DND-41 (cell line): ENCODE measurements at regions not wholly inside any gene's neighbourhood (a gene's known extent, or its start where the extent isn't known, plus 50 kb on each side); places are given as distances from the start of the nearest gene placed in this dataset.

ENCODE experiments used
- ATAC-seq: fragments of 200-7000 bp; cut with Tn5 transposase; 3 replicates; pipeline ENCODE4 v1.9.1; 2021; ENCODE audit warnings: low read depth; ENCODE audit not compliant: insufficient read depth
- DNase-seq: peaks from one replicate; pipeline ENCODE4 v3.0.0-alpha.2; 2020
- H2AFZ ChIP-seq: 2 replicates; pipeline ENCODE4 v1.6.0; 2012; ENCODE audit warnings: low read depth, low read length
- H3K27ac ChIP-seq: 2 replicates; pipeline ENCODE4 v1.5.1; 2012; ENCODE audit warnings: low read length, inconsistent platforms
- H3K27me3 ChIP-seq: fragments of 200-600 bp; sonication (generic); 2 replicates; pipeline ENCODE4 v1.6.0; 2012; ENCODE audit warnings: low read length, mild to moderate bottlenecking, inconsistent platforms; ENCODE audit not compliant: insufficient read depth, poor library complexity
- H3K36me3 ChIP-seq: 2 replicates; pipeline ENCODE4 v1.5.1; 2012; ENCODE audit warnings: low read length, inconsistent platforms; ENCODE audit not compliant: insufficient read depth
- H3K4me1 ChIP-seq: 2 replicates; pipeline ENCODE4 v1.5.1; 2012; ENCODE audit warnings: mild to moderate bottlenecking, low read length; ENCODE audit not compliant: insufficient read depth
- H3K4me2 ChIP-seq: 2 replicates; pipeline ENCODE4 v1.6.0; 2012; ENCODE audit warnings: mild to moderate bottlenecking, moderate library complexity, low read length, inconsistent platforms; ENCODE audit not compliant: insufficient read depth
- H3K4me3 ChIP-seq, 2 experiments: fragments of 200-600 bp in 1 of 2; shearing (Covaris generic) in 1 of 2; 2 replicates each; pipeline ENCODE4 v1.5.1; 2012 to 2016; ENCODE audit warnings: inconsistent platforms in 2 of 2, low read length in 2 of 2, mild to moderate bottlenecking in 2 of 2, low read depth in 1 of 2, moderate library complexity in 1 of 2
- H3K79me2 ChIP-seq: 2 replicates; pipeline ENCODE4 v1.6.0; 2012; ENCODE audit warnings: low read length, inconsistent platforms; ENCODE audit not compliant: insufficient read depth
- H3K9ac ChIP-seq: 2 replicates; pipeline ENCODE4 v1.6.0; 2012; ENCODE audit warnings: low read depth, mild to moderate bottlenecking, inconsistent platforms, low read length, moderate library complexity
- H3K9me3 ChIP-seq: 2 replicates; pipeline ENCODE4 v1.5.1; 2012; ENCODE audit warnings: low read length, moderate library complexity, mild to moderate bottlenecking, inconsistent platforms; ENCODE audit not compliant: insufficient read depth, severe bottlenecking
- H4K20me1 ChIP-seq: 2 replicates; pipeline ENCODE4 v1.6.0; 2012; ENCODE audit warnings: low read length; ENCODE audit not compliant: insufficient read depth
- EZH2 ChIP-seq: IDR thresholded peaks from 3 replicates; pipeline ENCODE4 v1.6.1; 2012; ENCODE audit warnings: borderline replicate concordance, low read depth, mild to moderate bottlenecking, moderate library complexity, low read length, inconsistent platforms; ENCODE audit not compliant: severe bottlenecking
- TF ChIP-seq, protein P1 (sequence below): IDR thresholded peaks from 2 replicates; pipeline ENCODE4 v1.5.1; 2012; ENCODE audit warnings: borderline replicate concordance, low read length, moderate library complexity, mild to moderate bottlenecking; ENCODE audit not compliant: poor library complexity, severe bottlenecking; ENCODE audit errors: extremely low read depth

- no peak overlapping the region for H3K4me2 ChIP-seq
- H3K36me3 ChIP-seq: no peaks in the 10 kb centered on the region
- H3K27ac ChIP-seq: no peak overlapping the region
- no peaks in the 10 kb centered on the region for H4K20me1 ChIP-seq
- no peaks in the 10 kb centered on the region for H3K9me3 ChIP-seq
- H3K4me1 ChIP-seq: no peaks in the 10 kb centered on the region
- ATAC-seq (no peak), DNase-seq (no peak)
- no peak for TF ChIP-seq EZH2
- TF ChIP-seq, protein P1, sequence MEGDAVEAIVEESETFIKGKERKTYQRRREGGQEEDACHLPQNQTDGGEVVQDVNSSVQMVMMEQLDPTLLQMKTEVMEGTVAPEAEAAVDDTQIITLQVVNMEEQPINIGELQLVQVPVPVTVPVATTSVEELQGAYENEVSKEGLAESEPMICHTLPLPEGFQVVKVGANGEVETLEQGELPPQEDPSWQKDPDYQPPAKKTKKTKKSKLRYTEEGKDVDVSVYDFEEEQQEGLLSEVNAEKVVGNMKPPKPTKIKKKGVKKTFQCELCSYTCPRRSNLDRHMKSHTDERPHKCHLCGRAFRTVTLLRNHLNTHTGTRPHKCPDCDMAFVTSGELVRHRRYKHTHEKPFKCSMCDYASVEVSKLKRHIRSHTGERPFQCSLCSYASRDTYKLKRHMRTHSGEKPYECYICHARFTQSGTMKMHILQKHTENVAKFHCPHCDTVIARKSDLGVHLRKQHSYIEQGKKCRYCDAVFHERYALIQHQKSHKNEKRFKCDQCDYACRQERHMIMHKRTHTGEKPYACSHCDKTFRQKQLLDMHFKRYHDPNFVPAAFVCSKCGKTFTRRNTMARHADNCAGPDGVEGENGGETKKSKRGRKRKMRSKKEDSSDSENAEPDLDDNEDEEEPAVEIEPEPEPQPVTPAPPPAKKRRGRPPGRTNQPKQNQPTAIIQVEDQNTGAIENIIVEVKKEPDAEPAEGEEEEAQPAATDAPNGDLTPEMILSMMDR: no peak
- H3K27me3 ChIP-seq: no peaks in the 10 kb centered on the region
- H3K79me2 ChIP-seq: no peaks in the 10 kb centered on the region
- no peak overlapping the region for H3K9ac ChIP-seq
- no peak overlapping the region for H3K4me3 ChIP-seq
- no peak overlapping the region for H2AFZ ChIP-seq
Measured at GRCh38 chr1:86260476-86260875, 103.9 kb upstream of the COL24A1 start.

DNA sequence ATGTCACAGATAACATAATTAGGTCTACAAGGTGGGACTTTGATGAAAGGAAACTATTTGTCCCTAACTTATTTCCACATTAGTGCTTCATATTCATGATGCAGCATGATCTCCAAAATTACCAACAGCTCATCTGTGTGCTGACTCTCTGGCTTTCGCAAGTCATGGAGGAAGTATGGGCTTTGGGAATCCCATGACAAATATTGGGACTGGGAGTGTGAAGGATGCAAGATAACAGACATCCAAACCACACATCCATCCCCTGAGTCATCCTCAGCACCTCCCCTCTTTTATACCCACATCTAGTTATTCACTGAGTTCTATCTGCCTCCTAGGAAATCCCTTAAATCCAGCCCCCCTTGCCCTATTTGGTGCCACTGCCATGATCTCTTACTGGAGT lies 102.8 kb upstream of the COL24A1 start:
- no peaks in the 10 kb centered on the region for H3K36me3 ChIP-seq
- H2AFZ ChIP-seq: no peak overlapping the region
- DNase-seq (no peak), ATAC-seq (no peak)
- H3K4me2 ChIP-seq: no peak overlapping the region
- H3K4me3 ChIP-seq: no peak overlapping the region
- TF ChIP-seq EZH2: no peak
- TF ChIP-seq, protein P1: no peak
- no peak overlapping the region for H3K27ac ChIP-seq
- no peak overlapping the region for H3K9ac ChIP-seq
- no peaks in the 10 kb centered on the region for H3K79me2 ChIP-seq
- no peaks in the 10 kb centered on the region for H3K27me3 ChIP-seq
- H3K9me3 ChIP-seq: no peaks in the 10 kb centered on the region
- H4K20me1 ChIP-seq: no peaks in the 10 kb centered on the region
- H3K4me1 ChIP-seq: no peaks in the 10 kb centered on the region

GRCh38 chr1:86258101-86258500 lies 101.5 kb upstream of the COL24A1 start:
- ATAC-seq (no peak), DNase-seq (no peak)
- TF ChIP-seq, protein P1: no peak
- TF ChIP-seq EZH2: no peak
- H3K27me3 ChIP-seq: no peaks in the 10 kb centered on the region
- no peaks in the 10 kb centered on the region for H3K4me1 ChIP-seq
- H3K36me3 ChIP-seq: no peaks in the 10 kb centered on the region
- no peak overlapping the region for H3K9ac ChIP-seq
- H3K4me3 ChIP-seq: no peak overlapping the region
- no peaks in the 10 kb centered on the region for H3K79me2 ChIP-seq
- H2AFZ ChIP-seq: no peak overlapping the region
- H4K20me1 ChIP-seq: no peaks in the 10 kb centered on the region
- H3K27ac ChIP-seq: no peak overlapping the region
- no peaks in the 10 kb centered on the region for H3K9me3 ChIP-seq
- no peak overlapping the region for H3K4me2 ChIP-seq
